ENCODE measurements at regions not wholly inside any gene's neighbourhood (a gene's known extent, or its start where the extent isn't known, plus 50 kb on each side); places are given as distances from the start of the nearest gene placed in this dataset.
"Not testable (repeated sequence)": the region's sequence is repeated elsewhere in the genome, so short reads cannot be mapped to it uniquely, and the experiment has no call there.

DNA sequence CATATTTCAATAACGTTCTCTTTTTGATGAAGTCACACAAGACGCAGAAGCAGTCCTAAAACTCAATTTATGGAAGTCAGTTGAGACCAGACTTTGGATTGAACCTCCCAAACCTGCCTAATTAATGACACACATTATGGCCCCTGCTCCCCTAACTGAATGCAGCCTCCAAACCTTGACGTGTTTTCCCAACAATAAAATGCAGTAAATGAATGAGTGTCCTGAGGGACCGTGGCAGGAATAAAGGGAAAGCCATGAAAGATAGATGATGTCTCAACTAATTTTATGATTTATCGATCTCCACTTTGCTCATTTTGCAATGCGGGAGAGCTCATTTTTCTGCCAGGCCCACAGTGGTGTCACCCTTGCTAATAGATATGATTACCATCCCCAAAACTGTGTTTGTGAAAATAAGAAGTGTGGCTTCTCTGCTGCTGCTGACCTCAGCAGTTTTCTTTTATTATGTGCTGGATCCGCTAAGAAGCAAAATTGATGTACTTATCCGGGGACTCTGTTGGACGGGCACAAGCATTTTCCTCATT lies 189.9 kb downstream of the NPIPA8 start:
- H3K4me3 Mint-ChIP-seq; H3K9me3 Mint-ChIP-seq (ENCODE audit: insufficient read depth); H3K4me1 Mint-ChIP-seq; H3K4me3 ChIP-seq (ENCODE audit: control extremely low read depth in 1 of 5, extremely low read depth in 1 of 5, insufficient read depth in 1 of 5, low read depth in 2 of 5, low read length in 4 of 5); H3K79me2 ChIP-seq (ENCODE audit: control insufficient read depth, insufficient read depth, low read length); H3K27me3 Mint-ChIP-seq; DNase-seq; H3K4me1 ChIP-seq (ENCODE audit: control insufficient read depth in 2 of 2, insufficient read depth in 2 of 2, low read length in 2 of 2); ATAC-seq (ENCODE audit: low read depth); H3K9ac ChIP-seq (ENCODE audit: low read length); H4K20me1 ChIP-seq (ENCODE audit: control insufficient read depth, insufficient read depth, low read length, poor library complexity, severe bottlenecking); H3K27ac ChIP-seq (ENCODE audit: low read length in 2 of 2); H3K36me3 ChIP-seq (replicated peaks in 1 of 2; ENCODE audit: control extremely low read depth in 1 of 2, control insufficient read depth in 1 of 2, extremely low read depth in 1 of 2, insufficient read depth in 2 of 2, low read length in 1 of 2); POLR2A ChIA-PET; H3K9me3 ChIP-seq (ENCODE audit: control extremely low read depth in 1 of 3, control insufficient read depth in 2 of 3, insufficient read depth in 1 of 3, low read length in 2 of 3); H3K27ac Mint-ChIP-seq; CTCF ChIA-PET; H3K27me3 ChIP-seq (replicated peaks in 1 of 4; ENCODE audit: control extremely low read depth in 1 of 4, control insufficient read depth in 3 of 4, insufficient read depth in 4 of 4, low read length in 3 of 4); intact Hi-C loops (cut with micrococcal nuclease); H3K4me2 ChIP-seq (replicated peaks; ENCODE audit: low read depth, low read length, poor library complexity, severe bottlenecking); H2AFZ ChIP-seq (ENCODE audit: insufficient read depth, low read depth, low read length, poor library complexity, severe bottlenecking): not testable (repeated sequence)
- WGBS (ENCODE audit: insufficient coverage): no CpG with 5 or more reads among the region's 9 CpGs

DNA sequence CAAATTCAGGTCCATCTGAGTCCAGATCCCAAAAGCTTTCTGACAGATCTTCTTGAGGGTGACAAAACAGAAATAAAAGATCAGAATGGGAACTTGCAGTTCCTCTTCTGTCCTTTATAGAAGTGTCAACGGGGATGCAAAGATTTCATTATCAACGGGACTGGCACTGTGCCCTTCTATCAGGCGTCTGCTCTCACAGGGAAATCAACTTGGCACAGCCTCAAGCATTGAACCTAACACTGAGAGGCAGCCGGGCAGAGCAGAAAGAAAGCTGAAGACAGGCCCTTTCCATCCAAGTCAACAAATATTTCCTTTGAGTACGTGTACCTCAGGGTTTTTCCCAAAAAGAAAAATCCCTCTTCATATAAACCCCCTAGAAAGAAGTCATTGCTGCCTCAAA lies 194.5 kb downstream of the NPIPA8 start:
- DNase-seq; H3K4me1 Mint-ChIP-seq; H3K9me3 Mint-ChIP-seq (ENCODE audit: insufficient read depth); intact Hi-C loops (cut with micrococcal nuclease); H3K9ac ChIP-seq (ENCODE audit: low read length); H3K4me1 ChIP-seq (ENCODE audit: control insufficient read depth in 2 of 2, insufficient read depth in 2 of 2, low read length in 2 of 2); CTCF ChIA-PET; H4K20me1 ChIP-seq (ENCODE audit: control insufficient read depth, insufficient read depth, low read length, poor library complexity, severe bottlenecking); H3K27me3 Mint-ChIP-seq; H3K27ac Mint-ChIP-seq; H2AFZ ChIP-seq (ENCODE audit: insufficient read depth, low read depth, low read length, poor library complexity, severe bottlenecking); ATAC-seq (ENCODE audit: low read depth); H3K4me2 ChIP-seq (replicated peaks; ENCODE audit: low read depth, low read length, poor library complexity, severe bottlenecking); POLR2A ChIA-PET; H3K4me3 ChIP-seq (ENCODE audit: control extremely low read depth in 1 of 5, extremely low read depth in 1 of 5, insufficient read depth in 1 of 5, low read depth in 2 of 5, low read length in 4 of 5); H3K79me2 ChIP-seq (ENCODE audit: control insufficient read depth, insufficient read depth, low read length); H3K36me3 ChIP-seq (replicated peaks in 1 of 2; ENCODE audit: control extremely low read depth in 1 of 2, control insufficient read depth in 1 of 2, extremely low read depth in 1 of 2, insufficient read depth in 2 of 2, low read length in 1 of 2); H3K4me3 Mint-ChIP-seq; H3K27ac ChIP-seq (ENCODE audit: low read length in 2 of 2); H3K27me3 ChIP-seq (replicated peaks in 1 of 4; ENCODE audit: control extremely low read depth in 1 of 4, control insufficient read depth in 3 of 4, insufficient read depth in 4 of 4, low read length in 3 of 4); H3K9me3 ChIP-seq (ENCODE audit: control extremely low read depth in 1 of 3, control insufficient read depth in 2 of 3, insufficient read depth in 1 of 3, low read length in 2 of 3): not testable (repeated sequence)
- no CpG with 5 or more reads among the region's 5 CpGs for WGBS (ENCODE audit: insufficient coverage)

DNA sequence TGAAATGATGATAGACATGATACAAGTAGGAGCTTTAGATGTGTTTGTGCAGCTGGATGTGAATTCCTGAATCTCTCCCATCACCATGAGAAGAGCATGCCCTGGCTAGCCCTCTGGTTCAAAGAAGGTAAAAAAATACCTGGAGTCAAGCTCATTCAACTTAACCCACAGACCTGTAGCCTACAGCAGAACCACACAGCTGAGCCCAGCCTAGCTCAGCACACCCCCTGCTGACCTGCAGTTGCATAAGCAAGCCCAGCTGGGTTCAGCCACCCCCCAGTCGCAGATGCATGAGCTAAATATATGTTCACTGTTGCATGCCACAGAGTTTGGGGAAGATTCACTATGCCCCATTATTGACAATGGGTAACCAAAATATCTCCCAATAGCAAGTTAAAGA lies 200.2 kb downstream of the NPIPA8 start:
- H3K4me2 ChIP-seq (replicated peaks; ENCODE audit: low read depth, low read length, poor library complexity, severe bottlenecking); H3K4me1 ChIP-seq (ENCODE audit: control insufficient read depth in 2 of 2, insufficient read depth in 2 of 2, low read length in 2 of 2); intact Hi-C loops (cut with micrococcal nuclease); H3K4me3 Mint-ChIP-seq; H3K9ac ChIP-seq (ENCODE audit: low read length); H3K9me3 Mint-ChIP-seq (ENCODE audit: insufficient read depth); H3K27me3 Mint-ChIP-seq; DNase-seq; H3K4me3 ChIP-seq (ENCODE audit: control extremely low read depth in 1 of 5, extremely low read depth in 1 of 5, insufficient read depth in 1 of 5, low read depth in 2 of 5, low read length in 4 of 5); H3K27ac ChIP-seq (ENCODE audit: low read length in 2 of 2); H2AFZ ChIP-seq (ENCODE audit: insufficient read depth, low read depth, low read length, poor library complexity, severe bottlenecking); ATAC-seq (ENCODE audit: low read depth); H3K4me1 Mint-ChIP-seq; H4K20me1 ChIP-seq (ENCODE audit: control insufficient read depth, insufficient read depth, low read length, poor library complexity, severe bottlenecking); H3K9me3 ChIP-seq (ENCODE audit: control extremely low read depth in 1 of 3, control insufficient read depth in 2 of 3, insufficient read depth in 1 of 3, low read length in 2 of 3); CTCF ChIA-PET; H3K79me2 ChIP-seq (ENCODE audit: control insufficient read depth, insufficient read depth, low read length); POLR2A ChIA-PET; H3K27me3 ChIP-seq (replicated peaks in 1 of 4; ENCODE audit: control extremely low read depth in 1 of 4, control insufficient read depth in 3 of 4, insufficient read depth in 4 of 4, low read length in 3 of 4); H3K36me3 ChIP-seq (replicated peaks in 1 of 2; ENCODE audit: control extremely low read depth in 1 of 2, control insufficient read depth in 1 of 2, extremely low read depth in 1 of 2, insufficient read depth in 2 of 2, low read length in 1 of 2); H3K27ac Mint-ChIP-seq: not testable (repeated sequence)
- no CpG with 5 or more reads among the region's 1 CpG for WGBS (ENCODE audit: insufficient coverage)

DNA sequence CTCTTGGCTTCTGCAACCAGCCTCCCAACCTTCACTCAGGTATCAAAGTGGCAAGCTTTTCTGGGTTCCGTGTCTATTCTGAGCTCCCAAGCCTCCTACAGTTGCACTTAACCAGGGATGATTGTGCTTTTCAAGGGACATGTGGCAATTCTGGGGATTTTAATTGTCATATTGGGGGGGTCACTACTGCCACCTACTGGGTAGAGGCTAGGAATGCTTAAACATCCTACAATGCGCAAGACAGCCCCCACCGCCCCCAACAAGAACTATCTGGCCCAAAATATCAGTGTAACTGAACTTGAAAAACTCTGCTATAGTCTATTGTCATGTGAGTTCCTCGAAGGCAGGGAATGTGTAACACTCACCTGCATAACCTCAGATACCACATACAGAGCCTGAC lies 201.5 kb downstream of the NPIPA8 start:
- no CpG with 5 or more reads among the region's 4 CpGs for WGBS (ENCODE audit: insufficient coverage)
- H3K27ac ChIP-seq (ENCODE audit: low read length in 2 of 2); POLR2A ChIA-PET; CTCF ChIA-PET; H2AFZ ChIP-seq (ENCODE audit: insufficient read depth, low read depth, low read length, poor library complexity, severe bottlenecking); H3K27ac Mint-ChIP-seq; H3K4me2 ChIP-seq (replicated peaks; ENCODE audit: low read depth, low read length, poor library complexity, severe bottlenecking); H3K27me3 Mint-ChIP-seq; H3K36me3 ChIP-seq (replicated peaks in 1 of 2; ENCODE audit: control extremely low read depth in 1 of 2, control insufficient read depth in 1 of 2, extremely low read depth in 1 of 2, insufficient read depth in 2 of 2, low read length in 1 of 2); H3K79me2 ChIP-seq (ENCODE audit: control insufficient read depth, insufficient read depth, low read length); H3K4me1 Mint-ChIP-seq; H3K9me3 Mint-ChIP-seq (ENCODE audit: insufficient read depth); H3K4me3 ChIP-seq (ENCODE audit: control extremely low read depth in 1 of 5, extremely low read depth in 1 of 5, insufficient read depth in 1 of 5, low read depth in 2 of 5, low read length in 4 of 5); H4K20me1 ChIP-seq (ENCODE audit: control insufficient read depth, insufficient read depth, low read length, poor library complexity, severe bottlenecking); H3K9me3 ChIP-seq (ENCODE audit: control extremely low read depth in 1 of 3, control insufficient read depth in 2 of 3, insufficient read depth in 1 of 3, low read length in 2 of 3); ATAC-seq (ENCODE audit: low read depth); H3K4me3 Mint-ChIP-seq; H3K9ac ChIP-seq (ENCODE audit: low read length); H3K27me3 ChIP-seq (replicated peaks in 1 of 4; ENCODE audit: control extremely low read depth in 1 of 4, control insufficient read depth in 3 of 4, insufficient read depth in 4 of 4, low read length in 3 of 4); DNase-seq; H3K4me1 ChIP-seq (ENCODE audit: control insufficient read depth in 2 of 2, insufficient read depth in 2 of 2, low read length in 2 of 2); intact Hi-C loops (cut with micrococcal nuclease): not testable (repeated sequence)

All from B cell (primary cell).